Kidney (tissue), 13 donors: ENCODE measurements at regions not wholly inside any gene's neighbourhood (a gene's known extent, or its start where the extent isn't known, plus 50 kb on each side); places are given as distances from the start of the nearest gene placed in this dataset.

Experiments
- DNase-seq, 5 donors: peaks; one replicate each; pipeline ENCODE4 v3.0.0-alpha.2; 2013 to 2020
- FAIRE-seq: peaks from 2 replicates; lab custom pipeline; 2012; peaks lifted over from hg19 to GRCh38; lab: Jason Lieb, UNC
- H3K27ac ChIP-seq, 2 donors: one replicate each; pipeline ENCODE4 v1.7.0; 2013; ENCODE audit warnings: low read depth in 2 of 2, low read length in 2 of 2, inconsistent platforms in 1 of 2
- H3K27me3 ChIP-seq: one replicate; pipeline ENCODE4 v1.7.1; 2013; ENCODE audit warnings: low read length, inconsistent platforms; ENCODE audit not compliant: control insufficient read depth, insufficient read depth
- H3K36me3 ChIP-seq, 3 donors: one replicate each; pipeline versions ENCODE4 v1.7.0 to v1.7.1; 2013; ENCODE audit warnings: low read length in 3 of 3, control low read depth in 1 of 3, inconsistent platforms in 1 of 3; ENCODE audit not compliant: insufficient read depth in 3 of 3, control insufficient read depth in 2 of 3
- H3K4me1 ChIP-seq, 3 donors: one replicate each; pipeline versions ENCODE4 v1.7.0 to v1.7.1; 2013; ENCODE audit warnings: low read length in 3 of 3, inconsistent platforms in 1 of 3, low read depth in 1 of 3; ENCODE audit not compliant: control insufficient read depth in 2 of 3, insufficient read depth in 2 of 3
- H3K4me3 ChIP-seq, 3 donors: one replicate each; pipeline versions ENCODE4 v1.7.0 to v1.8.1; 2013; ENCODE audit warnings: low read length in 3 of 3, control low read depth in 1 of 3, inconsistent platforms in 1 of 3
- H3K9ac ChIP-seq, 3 donors: one replicate each; pipeline versions ENCODE4 v1.7.0 to v1.7.1; 2013; ENCODE audit warnings: low read length in 3 of 3, control low read depth in 1 of 3, inconsistent platforms in 1 of 3
- H3K9me3 ChIP-seq, 3 donors: one replicate each; pipeline versions ENCODE4 v1.7.0 to v1.7.1; 2013; ENCODE audit warnings: low read length in 3 of 3, control low read depth in 1 of 3, inconsistent platforms in 1 of 3; ENCODE audit not compliant: control insufficient read depth in 2 of 3, insufficient read depth in 1 of 3
- CTCF ChIP-seq: IDR thresholded peaks from 3 replicates; pipeline ENCODE4 v1.5.1; 2012; ENCODE audit warnings: mild to moderate bottlenecking, moderate library complexity, borderline replicate concordance; ENCODE audit not compliant: insufficient read depth; ENCODE audit errors: extremely low read depth
- intact Hi-C: fragments of 100-400 bp; cut with DNase I; formaldehyde crosslinking; loops from one replicate; pipeline ENCODE4 v1.11.1; 2022
- donor health status: control.
- donor health status: control.
- donor health status: control.
- donor health status: control.
- donor health status: control.
- donor health status: DM: yes; HTN: yes; CAD: no.
- donor health status: Normal renal cell carcinoma (clear cell type).

DNA sequence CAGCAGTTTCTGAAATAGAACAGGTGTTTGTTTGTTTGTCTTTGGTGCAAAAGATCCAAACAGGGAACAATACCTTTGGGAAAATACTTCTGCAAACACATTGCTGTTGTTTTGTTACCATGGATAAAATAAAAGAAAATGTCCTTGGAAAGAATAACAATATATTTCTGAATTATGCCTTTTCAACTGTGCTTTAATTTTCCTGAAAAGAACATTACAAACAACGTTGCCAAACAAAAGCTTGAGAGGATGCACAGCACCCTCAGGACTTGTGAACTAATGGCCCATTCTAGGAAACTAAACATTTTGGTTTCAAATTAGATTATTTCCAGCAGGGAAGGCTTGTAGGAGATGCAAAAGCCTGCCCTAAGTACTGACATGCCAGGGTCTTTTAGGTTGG is 967.2 kb downstream of the TLE4 start:
- DNase-seq (no peak), FAIRE-seq (no peak)
- H3K4me1 ChIP-seq = no peaks in the 10 kb centered on the region
- H3K36me3 ChIP-seq = no peaks in the 10 kb centered on the region
- no peak overlapping the region for H3K9ac ChIP-seq
- no peak overlapping the region for H3K27ac ChIP-seq
- H3K9me3 ChIP-seq = no peaks in the 10 kb centered on the region
- H3K27me3 ChIP-seq = no peaks in the 10 kb centered on the region
- no peak overlapping the region for H3K4me3 ChIP-seq
- intact Hi-C loops = no loop called here
- TF ChIP-seq CTCF = no peak

DNA sequence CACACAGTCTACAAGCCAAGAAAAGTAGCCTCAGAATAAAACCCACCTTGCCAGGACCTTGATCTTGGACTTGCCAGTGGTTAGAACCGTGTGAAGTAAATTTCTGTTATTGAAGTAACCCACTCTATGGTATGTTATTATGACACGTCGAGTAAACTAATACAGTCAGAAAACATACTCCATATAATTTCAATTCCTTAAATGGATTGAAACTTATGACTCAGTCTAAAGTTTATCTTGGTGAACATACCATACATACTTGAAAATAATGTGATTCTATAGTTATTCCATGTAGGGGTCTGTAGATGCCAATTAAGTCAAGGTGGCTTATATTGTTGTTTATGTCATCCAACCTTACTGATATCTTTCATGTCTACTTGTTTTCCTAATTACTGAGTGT is 950.7 kb downstream of the TLE4 start:
- Histone ChIP-seq H3K27ac (no peak overlapping the region), H3K9me3 (no peaks in the 10 kb centered on the region), H3K36me3 (no peaks in the 10 kb centered on the region), H3K9ac (no peak overlapping the region), H3K4me1 (no peaks in the 10 kb centered on the region), H3K4me3 (no peak overlapping the region), H3K27me3 (no peaks in the 10 kb centered on the region)
- DNase-seq (no peak), FAIRE-seq (no peak)
- TF ChIP-seq CTCF = no peak
- intact Hi-C loops = no loop called here

DNA sequence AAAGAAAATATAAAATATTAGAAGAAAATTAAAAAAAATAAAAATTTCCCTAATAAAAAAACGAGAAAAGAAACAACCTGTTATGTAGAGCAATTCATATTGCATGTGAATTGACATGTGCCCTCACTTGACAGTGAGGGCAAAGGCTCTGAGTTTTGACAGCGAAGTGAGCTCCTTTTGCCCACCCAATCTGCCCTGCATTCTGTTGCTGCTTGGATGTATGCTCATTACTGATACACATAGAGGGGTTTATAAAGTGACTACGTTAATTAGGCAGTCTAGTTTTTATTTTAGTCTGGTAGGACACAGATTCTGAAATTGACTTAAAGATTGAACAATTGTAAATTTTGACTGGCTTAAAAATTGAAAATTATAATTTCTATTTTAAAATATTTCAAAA is 949.4 kb downstream of the TLE4 start:
- intact Hi-C loops = no loop called here
- TF ChIP-seq CTCF = no peak
- DNase-seq (no peak), FAIRE-seq (no peak)
- Histone ChIP-seq H3K27ac (no peak overlapping the region), H3K4me3 (no peak overlapping the region), H3K9me3 (no peaks in the 10 kb centered on the region), H3K4me1 (no peaks in the 10 kb centered on the region), H3K36me3 (no peaks in the 10 kb centered on the region), H3K27me3 (no peaks in the 10 kb centered on the region), H3K9ac (no peak overlapping the region)

DNA sequence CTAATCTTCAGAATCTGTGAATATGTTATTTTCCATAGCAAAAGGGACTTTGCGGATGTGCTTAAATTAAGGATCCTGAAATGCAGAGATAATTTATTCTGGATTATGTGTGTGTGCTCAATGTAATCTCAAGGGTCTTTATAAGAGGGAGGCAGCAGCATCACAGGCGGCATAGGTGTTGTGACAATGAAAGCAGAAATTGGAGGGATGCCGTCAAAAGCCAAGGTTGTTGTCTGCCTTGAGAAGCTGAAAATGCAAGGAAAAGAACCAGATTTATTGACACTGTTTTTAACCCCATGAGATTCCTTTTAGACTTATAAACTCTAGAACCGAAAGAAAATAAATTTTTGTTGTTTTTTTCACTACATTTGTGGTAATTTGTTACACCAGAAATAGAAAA is 948.5 kb downstream of the TLE4 start:
- Histone ChIP-seq H3K4me3 (no peak overlapping the region), H3K36me3 (no peaks in the 10 kb centered on the region), H3K27ac (no peak overlapping the region), H3K9me3 (no peaks in the 10 kb centered on the region), H3K4me1 (no peaks in the 10 kb centered on the region), H3K9ac (no peak overlapping the region), H3K27me3 (no peaks in the 10 kb centered on the region)
- DNase-seq (no peak), FAIRE-seq (no peak)
- no peak for TF ChIP-seq CTCF
- intact Hi-C loops = no loop called here
